Body of pancreas (tissue), 4 donors: ENCODE measurements at regions not wholly inside any gene's neighbourhood (a gene's known extent, or its start where the extent isn't known, plus 50 kb on each side); places are given as distances from the start of the nearest gene placed in this dataset.

Experiments
- POLR2A ChIP-seq, 3 donors: fragments of 450-650 bp; IDR thresholded peaks; one replicate each; pipeline ENCODE4 v1.6.1; 2016; ENCODE audit warnings: antibody characterized with exemption in 3 of 3, mild to moderate bottlenecking in 2 of 3
- TF ChIP-seq, protein P1 (sequence below), 7 experiments: fragments of 450-650 bp in 4 of 7; fragments of 200-600 bp in 3 of 7; sonication (generic) in 3 of 7; IDR thresholded peaks; one replicate each; pipeline ENCODE4 v1.5.1; 2016 to 2019; ENCODE audit warnings: antibody characterized with exemption in 7 of 7

DNA sequence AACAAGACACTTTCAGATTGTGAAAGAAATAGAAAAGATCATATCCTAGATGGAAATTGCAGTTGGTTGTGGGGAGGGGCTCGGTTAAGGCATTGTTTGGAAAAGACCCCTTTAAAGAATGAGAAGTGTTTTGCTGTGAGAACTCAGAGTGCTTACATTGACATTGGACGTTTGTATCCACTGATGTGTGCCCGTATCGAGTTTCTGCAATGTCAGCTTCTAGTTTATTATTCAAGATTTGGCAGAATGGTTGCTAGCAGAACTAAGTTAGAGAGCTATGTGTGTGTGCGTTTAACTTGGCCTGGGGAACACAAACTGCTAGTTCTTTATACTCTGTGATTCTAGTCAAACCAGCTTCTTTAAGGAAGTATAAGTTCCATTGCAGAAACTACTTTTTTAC, 2702.5 kb downstream of the PCDH7 start:
- TF ChIP-seq, protein P1, sequence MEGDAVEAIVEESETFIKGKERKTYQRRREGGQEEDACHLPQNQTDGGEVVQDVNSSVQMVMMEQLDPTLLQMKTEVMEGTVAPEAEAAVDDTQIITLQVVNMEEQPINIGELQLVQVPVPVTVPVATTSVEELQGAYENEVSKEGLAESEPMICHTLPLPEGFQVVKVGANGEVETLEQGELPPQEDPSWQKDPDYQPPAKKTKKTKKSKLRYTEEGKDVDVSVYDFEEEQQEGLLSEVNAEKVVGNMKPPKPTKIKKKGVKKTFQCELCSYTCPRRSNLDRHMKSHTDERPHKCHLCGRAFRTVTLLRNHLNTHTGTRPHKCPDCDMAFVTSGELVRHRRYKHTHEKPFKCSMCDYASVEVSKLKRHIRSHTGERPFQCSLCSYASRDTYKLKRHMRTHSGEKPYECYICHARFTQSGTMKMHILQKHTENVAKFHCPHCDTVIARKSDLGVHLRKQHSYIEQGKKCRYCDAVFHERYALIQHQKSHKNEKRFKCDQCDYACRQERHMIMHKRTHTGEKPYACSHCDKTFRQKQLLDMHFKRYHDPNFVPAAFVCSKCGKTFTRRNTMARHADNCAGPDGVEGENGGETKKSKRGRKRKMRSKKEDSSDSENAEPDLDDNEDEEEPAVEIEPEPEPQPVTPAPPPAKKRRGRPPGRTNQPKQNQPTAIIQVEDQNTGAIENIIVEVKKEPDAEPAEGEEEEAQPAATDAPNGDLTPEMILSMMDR (IDR thresholded peaks at IDR 0.05): no peak
- TF ChIP-seq POLR2A (IDR thresholded peaks at IDR 0.05): no peak
